ENCODE measurements at regions not wholly inside any gene's neighbourhood (a gene's known extent, or its start where the extent isn't known, plus 50 kb on each side); places are given as distances from the start of the nearest gene placed in this dataset.

GRCh38 chr7:3107228-3107763 is 63.6 kb upstream of the CARD11 start:
- TF ChIP-seq CTCF (IDR thresholded peaks at IDR 0.05; ENCODE audit: low read depth, low read length, poor library complexity, severe bottlenecking) (no peak), EZH2phosphoT487 (IDR thresholded peaks at IDR 0.05; ENCODE audit: borderline replicate concordance, low read length) (no peak)
